Adipocyte (in vitro differentiated cells): ENCODE measurements at regions not wholly inside any gene's neighbourhood (a gene's known extent, or its start where the extent isn't known, plus 50 kb on each side); places are given as distances from the start of the nearest gene placed in this dataset.

ENCODE experiments used
- DNase-seq: peaks from one replicate; pipeline ENCODE4 v3.0.0-alpha.2; 2015; ENCODE audit warnings: low read depth
- H3K27me3 ChIP-seq: replicated peaks from 2 replicates; pipeline ENCODE4 v1.7.0; 2013; ENCODE audit warnings: mild to moderate bottlenecking, low read length, moderate library complexity; ENCODE audit not compliant: control insufficient read depth, insufficient read depth
- H3K36me3 ChIP-seq: 2 replicates; pipeline ENCODE4 v1.7.0; 2013; ENCODE audit warnings: low read length, mild to moderate bottlenecking, moderate library complexity; ENCODE audit not compliant: control insufficient read depth, insufficient read depth, severe bottlenecking
- H3K4me1 ChIP-seq: 2 replicates; pipeline ENCODE4 v1.7.0; 2013; ENCODE audit warnings: mild to moderate bottlenecking, low read length, moderate library complexity; ENCODE audit not compliant: control insufficient read depth, insufficient read depth
- H3K4me3 ChIP-seq: 2 replicates; pipeline ENCODE4 v1.7.0; 2013; ENCODE audit warnings: mild to moderate bottlenecking, low read length, moderate library complexity
- H3K9ac ChIP-seq: 2 replicates; pipeline ENCODE4 v1.7.0; 2013; ENCODE audit warnings: mild to moderate bottlenecking, low read length, moderate library complexity
- H3K9me3 ChIP-seq: 2 replicates; pipeline ENCODE4 v1.7.0; 2013; ENCODE audit warnings: mild to moderate bottlenecking, low read length, moderate library complexity; ENCODE audit not compliant: control insufficient read depth

DNA sequence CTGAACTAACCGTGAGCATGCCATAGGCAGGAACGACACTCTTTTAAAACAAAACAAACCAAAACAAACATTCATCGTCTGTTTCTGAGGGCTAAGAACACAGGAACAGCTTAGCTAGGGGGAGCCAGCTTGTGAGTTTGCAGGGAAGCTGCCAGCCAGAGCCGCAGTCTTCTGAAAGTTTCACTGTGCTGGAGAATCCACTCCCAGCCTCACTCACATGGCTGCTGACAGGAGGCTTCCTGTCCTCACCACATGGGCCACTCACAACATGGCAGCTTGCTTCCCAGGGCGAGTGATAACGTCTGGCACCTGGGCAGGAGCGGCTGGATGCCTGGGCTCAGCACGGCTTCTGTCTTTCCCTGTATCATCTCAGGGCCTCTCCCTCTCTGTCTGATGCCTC, 275.2 kb downstream of the MSX2 start:
- no peak overlapping the region for H3K4me3 ChIP-seq
- H3K9ac ChIP-seq = no peak overlapping the region
- no peaks in the 10 kb centered on the region for H3K4me1 ChIP-seq
- H3K27me3 ChIP-seq = peaks cover 10% of the 10 kb centered on the region
- H3K9me3 ChIP-seq = peaks cover 21% of the 10 kb centered on the region
- H3K36me3 ChIP-seq = no peaks in the 10 kb centered on the region
- no peak for DNase-seq

GRCh38 chr5:174998131-174998730, 273.8 kb downstream of the MSX2 start:
- Histone ChIP-seq H3K4me3 (no peak overlapping the region), H3K9ac (no peak overlapping the region), H3K9me3 (peaks cover 21% of the 10 kb centered on the region), H3K27me3 (peaks cover 5% of the 10 kb centered on the region), H3K4me1 (no peaks in the 10 kb centered on the region), H3K36me3 (no peaks in the 10 kb centered on the region)
- no peak for DNase-seq

- no peaks in the 10 kb centered on the region for H3K4me1 ChIP-seq
- no peaks in the 10 kb centered on the region for H3K36me3 ChIP-seq
- no peak overlapping the region for H3K9ac ChIP-seq
Measured at GRCh38 chr5:174997688-174998087, 273.3 kb downstream of the MSX2 start.

DNA sequence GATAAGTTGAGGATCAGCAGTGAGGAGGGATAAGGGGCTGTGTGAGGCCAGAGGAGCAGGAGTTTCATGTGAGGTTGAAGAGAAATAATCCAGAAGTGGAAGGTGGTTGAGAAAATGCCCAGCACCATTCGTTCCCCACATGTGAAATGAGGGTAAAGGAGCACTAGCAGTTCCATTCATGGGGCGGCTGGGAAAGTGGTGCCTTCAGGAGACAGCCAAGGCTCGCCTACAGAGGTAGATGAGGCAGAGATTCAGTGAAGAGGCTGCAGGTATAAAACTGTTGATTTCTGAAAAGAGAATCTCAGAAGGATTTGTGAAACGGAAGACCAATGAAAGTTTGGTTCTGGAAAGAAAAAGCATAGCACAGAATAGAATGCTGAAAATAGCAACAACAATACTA, 272.6 kb downstream of the MSX2 start:
- Histone ChIP-seq H3K9me3 (peaks cover 21% of the 10 kb centered on the region), H3K27me3 (peaks cover 8% of the 10 kb centered on the region), H3K4me3 (no peak overlapping the region), H3K36me3 (no peaks in the 10 kb centered on the region), H3K9ac (no peak overlapping the region), H3K4me1 (no peaks in the 10 kb centered on the region)
- no peak for DNase-seq

More at GRCh38 chr5:174997688-174998087, 273.3 kb downstream of the MSX2 start:
- H3K27me3 ChIP-seq = peaks cover 5% of the 10 kb centered on the region
- peaks cover 21% of the 10 kb centered on the region for H3K9me3 ChIP-seq
- no peak for DNase-seq
- H3K4me3 ChIP-seq = no peak overlapping the region

DNA sequence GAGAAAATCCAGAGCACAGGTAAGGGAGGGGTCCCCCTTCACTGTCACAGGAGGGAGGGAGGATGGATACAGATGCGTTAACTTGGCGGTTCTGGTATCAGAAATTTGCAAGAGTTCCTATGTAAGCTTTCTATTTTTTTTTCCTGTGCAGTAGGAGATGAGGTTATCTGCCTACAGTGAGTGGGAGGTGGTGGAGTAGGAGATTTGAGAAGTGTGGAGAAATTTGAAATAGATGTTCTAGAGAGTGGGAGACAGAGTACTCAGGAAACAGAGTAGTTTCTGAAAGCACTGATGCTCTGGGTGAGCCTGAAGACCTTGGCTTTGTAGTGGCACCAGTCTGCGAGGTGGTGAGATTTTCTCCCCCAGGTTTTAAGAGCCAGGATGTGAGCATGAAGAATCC, 271.4 kb downstream of the MSX2 start:
- Histone ChIP-seq H3K4me3 (no peak overlapping the region), H3K9ac (no peak overlapping the region), H3K9me3 (peaks cover 21% of the 10 kb centered on the region), H3K27me3 (peaks cover 11% of the 10 kb centered on the region), H3K36me3 (no peaks in the 10 kb centered on the region), H3K4me1 (no peaks in the 10 kb centered on the region)
- DNase-seq = no peak

GRCh38 chr5:174991847-174992246, 267.5 kb downstream of the MSX2 start:
- H3K9me3 ChIP-seq = no peaks in the 10 kb centered on the region
- no peak overlapping the region for H3K9ac ChIP-seq
- H3K4me3 ChIP-seq = no peak overlapping the region
- H3K36me3 ChIP-seq = no peaks in the 10 kb centered on the region
- DNase-seq = no peak
- peaks cover 7% of the 10 kb centered on the region for H3K27me3 ChIP-seq
- H3K4me1 ChIP-seq = peaks cover 5% of the 10 kb centered on the region

DNA sequence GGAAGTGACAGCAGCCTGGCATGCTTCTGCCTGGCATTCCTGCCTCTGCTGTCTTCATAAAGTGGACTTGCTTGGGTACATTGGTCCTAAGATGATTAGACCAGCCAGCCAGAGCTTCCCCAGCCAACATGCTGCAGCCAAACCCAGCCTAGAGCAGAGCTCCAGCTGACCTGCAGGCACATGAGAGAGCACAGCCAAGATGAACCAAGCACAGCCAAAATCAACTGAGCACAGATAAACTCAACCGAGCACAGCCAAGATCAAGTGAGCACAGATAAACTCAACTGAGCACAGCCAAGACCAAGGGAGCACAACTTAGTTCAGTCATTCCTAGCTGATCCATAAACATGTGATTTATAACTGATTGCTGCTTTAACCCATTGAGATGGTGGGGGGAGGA, 266.5 kb downstream of the MSX2 start:
- peaks cover 7% of the 10 kb centered on the region for H3K27me3 ChIP-seq
- no peak for DNase-seq
- no peaks in the 10 kb centered on the region for H3K9me3 ChIP-seq
- no peak overlapping the region for H3K9ac ChIP-seq
- peaks cover 5% of the 10 kb centered on the region for H3K4me1 ChIP-seq
- H3K36me3 ChIP-seq = no peaks in the 10 kb centered on the region
- no peak overlapping the region for H3K4me3 ChIP-seq

- Histone ChIP-seq H3K4me1 (peaks cover 5% of the 10 kb centered on the region), H3K27me3 (peaks cover 7% of the 10 kb centered on the region), H3K36me3 (no peaks in the 10 kb centered on the region), H3K9me3 (no peaks in the 10 kb centered on the region), H3K4me3 (no peak overlapping the region), H3K9ac (no peak overlapping the region)
- DNase-seq = no peak
Measured at GRCh38 chr5:174987443-174988012, 263.1 kb downstream of the MSX2 start.

- no peak overlapping the region for H3K9ac ChIP-seq
- H3K4me1 ChIP-seq = peaks cover 5% of the 10 kb centered on the region
- H3K27me3 ChIP-seq = peaks cover 13% of the 10 kb centered on the region
- H3K4me3 ChIP-seq = no peak overlapping the region
- no peaks in the 10 kb centered on the region for H3K9me3 ChIP-seq
- H3K36me3 ChIP-seq = no peaks in the 10 kb centered on the region
- no peak for DNase-seq
Measured at GRCh38 chr5:174984863-174985262, 260.5 kb downstream of the MSX2 start.

DNA sequence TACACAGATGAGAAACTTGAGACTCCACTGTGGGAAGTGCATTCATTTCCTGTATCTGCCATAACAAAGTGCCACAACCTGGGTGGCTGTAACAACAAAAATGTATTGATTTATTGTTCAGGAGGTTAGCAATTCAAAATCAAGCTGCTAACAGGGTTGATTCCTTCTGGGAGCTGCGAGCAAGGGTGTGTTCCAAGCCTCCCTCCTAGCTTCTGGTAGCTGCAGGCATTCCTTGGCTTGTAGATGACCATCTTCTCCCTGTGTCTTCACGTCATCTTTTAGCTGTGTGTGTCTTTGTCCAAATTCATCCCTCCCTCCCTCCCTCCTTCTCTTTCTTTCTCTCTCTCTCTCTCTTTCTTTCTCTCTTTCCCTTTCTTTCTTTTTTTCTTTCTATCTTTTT, 258.1 kb downstream of the MSX2 start:
- H3K27me3 ChIP-seq = peaks cover 13% of the 10 kb centered on the region
- peaks cover 5% of the 10 kb centered on the region for H3K4me1 ChIP-seq
- no peaks in the 10 kb centered on the region for H3K36me3 ChIP-seq
- no peak overlapping the region for H3K4me3 ChIP-seq
- DNase-seq = no peak
- no peak overlapping the region for H3K9ac ChIP-seq
- H3K9me3 ChIP-seq = peaks cover 6% of the 10 kb centered on the region

DNA sequence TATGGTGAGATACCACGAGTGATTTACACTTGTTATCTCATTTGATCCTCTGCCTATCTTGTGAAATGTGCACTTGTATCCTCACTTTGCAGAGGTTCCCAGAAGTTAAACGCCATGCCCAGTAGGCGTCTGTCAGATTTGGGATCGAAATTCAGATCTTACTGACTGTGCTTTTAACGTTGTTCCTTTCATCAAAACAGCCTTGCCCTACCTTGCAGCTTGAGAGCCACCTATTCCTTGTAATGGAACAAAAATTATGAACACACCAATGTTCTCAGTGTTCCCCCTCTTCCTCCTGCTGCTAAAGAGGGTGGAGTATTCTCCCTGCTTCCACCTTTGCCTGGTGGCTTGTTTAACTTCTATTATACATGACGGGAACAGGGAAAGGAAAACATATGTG, 257.0 kb downstream of the MSX2 start:
- Histone ChIP-seq H3K4me1 (no peaks in the 10 kb centered on the region), H3K27me3 (peaks cover 13% of the 10 kb centered on the region), H3K9me3 (peaks cover 6% of the 10 kb centered on the region), H3K4me3 (no peak overlapping the region), H3K36me3 (no peaks in the 10 kb centered on the region), H3K9ac (no peak overlapping the region)
- no peak for DNase-seq

- no peaks in the 10 kb centered on the region for H3K4me1 ChIP-seq
- DNase-seq = no peak
Measured at GRCh38 chr5:174980952-174981351, 256.6 kb downstream of the MSX2 start.

More at GRCh38 chr5:174980952-174981351, 256.6 kb downstream of the MSX2 start:
- Histone ChIP-seq H3K4me3 (no peak overlapping the region), H3K36me3 (no peaks in the 10 kb centered on the region), H3K27me3 (peaks cover 13% of the 10 kb centered on the region), H3K9ac (no peak overlapping the region), H3K9me3 (peaks cover 6% of the 10 kb centered on the region)
